ENCODE measurements at regions not wholly inside any gene's neighbourhood (a gene's known extent, or its start where the extent isn't known, plus 50 kb on each side); places are given as distances from the start of the nearest gene placed in this dataset.

GRCh38 chr17:27069842-27070508, 223.9 kb upstream of the WSB1 start:
- TF ChIP-seq CTCF (IDR thresholded peaks at IDR 0.05) (no peak), POLR2A (IDR thresholded peaks at IDR 0.05) (no peak)

Data from vagina (tissue), 2 donors.